CD4-positive, alpha-beta T cell treated with Interleukin-1 beta for 1 hour (primary cell): ENCODE measurements at regions not wholly inside any gene's neighbourhood (a gene's known extent, or its start where the extent isn't known, plus 50 kb on each side); places are given as distances from the start of the nearest gene placed in this dataset.
A peak's percentile ranks its signal among the peaks of the same experiment; 100 is the strongest.

Experiments used
- DNase-seq, 2 donors: peaks; one replicate each; pipeline ENCODE4 v3.0.0-alpha.2; 2020 to 2022

DNA sequence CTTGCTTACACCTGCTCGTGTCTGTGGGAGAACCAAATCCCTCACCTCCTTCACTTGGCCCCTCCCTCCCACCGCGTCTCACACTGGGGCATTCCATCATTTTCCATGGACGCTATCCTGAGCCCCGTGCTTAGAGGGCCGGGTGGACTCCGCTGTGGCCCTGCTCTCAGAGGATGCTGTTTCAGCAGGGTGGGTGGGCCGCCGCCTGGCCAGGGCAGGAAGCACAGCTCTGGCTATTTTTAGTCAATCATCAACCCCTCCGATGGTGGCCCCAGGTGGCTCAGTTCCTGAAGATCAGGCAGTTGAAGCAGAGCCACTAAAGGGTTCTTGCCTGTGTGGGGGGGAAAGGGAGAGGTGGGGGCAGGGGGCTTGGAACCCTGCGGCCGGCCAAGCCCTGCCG, 230.3 kb downstream of the ENGASE start:
- DNase-seq, result no peak

DNA sequence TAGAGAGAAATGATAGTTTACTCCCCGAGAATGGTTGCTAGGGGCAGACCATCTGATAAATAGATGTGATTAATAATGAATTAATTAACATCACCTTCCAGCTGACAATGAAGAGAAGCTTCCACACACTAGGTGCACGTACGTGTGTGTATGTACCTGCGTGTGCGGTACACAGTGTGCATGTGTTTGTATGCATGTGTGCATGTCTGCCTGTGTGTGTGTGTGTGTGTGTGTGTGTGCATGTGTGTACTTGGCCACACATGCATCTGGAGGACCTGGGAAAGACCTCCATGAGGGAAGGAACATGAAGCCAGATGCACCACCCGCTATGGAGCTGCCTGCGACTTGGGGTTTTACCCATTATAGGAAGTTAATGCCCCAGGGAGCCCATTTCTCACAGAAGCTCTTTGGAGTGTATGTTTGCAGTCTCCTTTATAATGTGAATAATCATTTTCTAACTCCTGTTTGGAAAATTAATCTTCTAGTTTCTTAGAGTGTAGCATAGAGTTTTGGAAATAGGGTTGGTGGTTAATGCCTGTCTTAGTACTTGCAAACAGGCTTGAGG, 229.1 kb downstream of the ENGASE start:
- no peak for DNase-seq

DNA sequence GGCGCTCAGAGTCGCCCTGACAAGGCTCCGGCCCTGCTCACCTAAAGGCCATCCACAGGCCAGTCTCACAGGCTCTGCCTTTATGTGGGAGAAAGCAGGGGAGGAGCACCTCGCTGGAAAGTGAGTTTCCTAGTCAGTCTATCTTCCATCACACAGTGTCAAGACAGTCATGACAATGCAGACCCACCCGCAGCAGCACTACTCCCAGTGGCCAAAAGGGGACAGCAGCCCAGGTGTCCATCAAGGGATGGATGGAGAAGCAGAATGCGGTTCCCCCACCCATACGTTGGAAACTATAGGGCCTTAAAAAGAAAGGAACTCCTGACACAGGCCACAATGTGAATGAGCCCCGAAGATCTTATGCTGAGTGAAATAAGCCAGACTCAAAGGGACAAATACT, 226.8 kb downstream of the ENGASE start:
- no peak for DNase-seq

DNA sequence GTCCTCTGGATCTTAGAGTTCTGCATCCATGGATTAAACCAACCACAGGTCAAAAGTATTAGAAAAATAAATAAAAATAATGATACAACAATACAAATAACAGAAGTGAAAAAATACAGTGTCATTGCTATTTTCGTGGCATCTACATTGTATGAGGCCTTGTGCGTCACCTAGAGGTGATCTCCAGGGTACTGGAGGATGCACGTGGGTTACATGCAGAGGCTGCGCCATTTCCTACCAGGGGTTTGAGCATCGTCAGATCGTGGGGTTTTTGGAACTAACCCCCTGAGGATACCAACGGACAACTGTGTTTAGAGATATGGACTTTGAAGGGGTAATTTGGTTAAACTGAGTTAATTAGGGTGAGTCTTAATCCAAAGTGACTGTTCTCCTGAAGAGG, 224.7 kb downstream of the ENGASE start:
- DNase-seq, result no peak

DNA sequence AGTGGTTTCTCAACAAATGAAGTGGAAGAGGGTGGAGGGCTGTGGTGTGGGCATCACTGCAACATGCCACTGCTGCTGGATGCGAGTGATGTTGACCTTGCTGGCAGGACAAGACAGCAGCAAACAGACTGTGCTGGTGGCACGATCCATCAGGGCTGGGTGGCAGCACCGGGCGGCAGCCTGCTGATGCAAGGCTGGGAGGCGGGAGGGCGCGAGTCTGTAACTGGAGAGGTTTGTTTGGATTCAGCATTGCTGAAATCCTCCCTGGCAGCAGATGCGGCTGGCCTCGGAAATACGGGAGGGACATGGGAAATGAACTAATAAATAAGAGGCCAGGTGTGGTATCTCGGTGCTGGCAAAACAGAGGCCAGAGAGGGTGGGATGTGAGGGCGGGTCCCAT, 224.2 kb downstream of the ENGASE start:
- no peak for DNase-seq

DNA sequence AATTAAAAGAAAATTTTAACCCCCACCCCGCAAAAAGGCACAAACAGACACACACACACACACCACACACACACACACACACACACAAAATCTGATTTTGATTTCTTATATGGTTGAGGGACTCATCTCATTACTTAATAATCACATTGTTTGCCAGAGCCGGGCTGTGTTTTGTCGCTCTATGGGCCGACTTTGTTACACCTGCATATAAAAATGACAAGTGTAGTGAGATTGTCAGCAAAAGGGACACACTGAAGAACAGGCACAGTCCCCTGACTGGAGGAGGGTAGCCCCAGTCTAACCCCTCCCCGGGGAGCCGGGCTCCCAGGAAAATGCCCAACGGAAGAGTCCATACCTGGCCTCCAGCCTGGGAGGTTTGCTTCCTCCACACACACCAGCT, 221.6 kb downstream of the ENGASE start:
- DNase-seq, result no peak

DNA sequence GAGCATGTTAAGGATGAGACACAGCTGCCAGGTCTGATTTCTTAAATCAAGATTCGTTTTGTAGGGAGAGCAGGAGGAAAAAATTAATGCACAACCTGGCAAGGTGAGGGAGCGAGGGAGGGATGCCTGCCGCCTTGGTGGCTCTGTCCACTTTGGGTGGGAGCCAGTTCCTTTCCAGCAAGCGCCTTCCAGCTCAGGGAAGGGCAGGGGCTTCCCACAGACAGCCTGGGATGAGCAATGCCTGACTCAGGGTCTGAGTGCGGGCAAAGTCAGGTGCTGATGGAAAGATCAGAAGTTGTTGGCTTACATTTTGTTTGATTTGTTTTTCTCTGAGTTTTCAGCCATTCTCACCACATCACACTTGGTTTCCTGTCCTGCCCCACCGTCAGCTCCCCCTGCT, 220.7 kb downstream of the ENGASE start:
- DNase-seq, result no peak

DNA sequence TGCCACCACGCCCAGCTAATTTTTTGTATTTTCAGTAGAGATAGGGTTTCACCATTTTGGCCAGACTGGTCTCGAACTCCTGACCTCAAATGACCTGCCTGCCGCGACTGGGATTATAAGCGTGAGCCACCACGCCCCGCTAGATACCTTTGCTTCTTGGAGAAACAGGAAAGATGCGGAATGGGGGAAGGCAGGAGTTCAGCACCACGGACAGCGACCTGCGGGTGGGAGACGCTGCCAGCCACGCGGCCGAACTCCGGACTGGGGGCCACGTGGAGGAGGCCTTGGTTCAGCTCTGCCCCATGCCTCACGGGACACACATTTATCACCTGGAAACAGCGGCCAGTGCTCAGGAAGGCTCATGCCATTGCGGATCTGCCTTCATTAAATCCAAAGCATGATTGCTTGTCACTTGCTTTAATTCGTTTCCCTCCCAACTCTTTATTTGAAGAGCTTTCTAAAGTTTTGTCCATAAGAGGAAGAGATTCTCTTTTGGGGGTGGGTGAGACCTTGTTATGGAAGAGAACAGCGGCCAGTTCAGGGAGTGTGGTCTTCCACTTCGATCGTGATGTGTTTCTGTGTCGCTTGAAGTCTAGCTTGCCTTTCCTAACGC, 219.9 kb downstream of the ENGASE start:
- peak in 1 of 2 donors; percentile 5 for DNase-seq

DNA sequence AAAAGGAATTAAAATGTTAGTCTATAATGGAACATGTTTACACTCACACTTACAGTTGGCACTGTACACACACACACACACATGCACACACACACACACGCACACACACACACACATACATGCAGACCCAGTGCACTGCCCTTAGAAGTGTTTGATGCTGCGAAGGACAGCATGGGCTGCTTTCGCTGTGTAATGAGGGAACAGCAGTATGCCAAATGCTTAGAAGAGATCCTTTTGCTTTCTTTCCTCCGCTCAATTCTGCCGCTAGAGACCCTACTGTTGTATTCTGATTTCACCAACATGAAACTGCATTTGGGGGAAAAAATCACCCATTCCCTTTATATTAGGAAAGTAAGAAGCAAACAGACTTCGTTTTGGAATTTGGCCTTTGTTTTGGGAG, 217.9 kb downstream of the ENGASE start:
- DNase-seq, result no peak

DNA sequence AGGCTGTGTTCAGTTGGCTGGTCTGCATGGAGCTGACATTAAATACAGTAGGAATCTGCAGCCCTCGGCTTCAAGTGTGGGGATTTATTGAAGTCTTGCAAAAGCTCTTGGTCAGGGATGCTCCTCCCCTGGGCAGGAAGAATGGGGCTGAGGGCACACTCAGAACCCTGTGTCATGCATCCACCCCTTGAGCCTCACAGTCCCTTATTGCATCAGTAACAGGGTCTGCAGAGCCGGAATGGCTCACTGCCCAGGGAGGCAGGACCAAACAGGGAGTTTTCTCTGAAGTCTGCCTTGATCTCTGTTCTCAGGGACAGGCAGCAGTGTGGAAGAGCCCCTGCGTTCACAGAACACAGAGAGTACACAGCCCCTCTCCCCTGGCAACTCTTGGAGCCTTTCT, 216.8 kb downstream of the ENGASE start:
- DNase-seq, result no peak

DNA sequence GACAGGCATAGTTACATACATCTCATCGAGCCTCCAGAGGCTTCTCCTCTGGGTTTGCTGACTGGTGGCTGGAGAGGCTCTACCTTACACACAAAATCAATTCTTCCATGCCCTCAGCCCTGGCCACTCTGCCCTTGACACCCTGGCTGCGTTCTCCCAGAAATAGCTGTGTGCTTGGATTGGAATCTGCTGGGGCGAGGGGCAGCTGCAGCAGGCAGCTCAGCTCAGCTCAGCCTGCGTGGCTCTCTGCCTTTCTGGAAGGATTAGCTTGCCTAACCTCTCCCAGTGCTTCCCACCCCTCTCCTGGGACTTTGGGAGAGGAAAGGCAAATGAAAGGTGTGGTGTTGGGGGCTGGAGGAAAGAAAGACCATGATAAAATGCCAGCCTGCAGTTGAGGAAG, 216.1 kb downstream of the ENGASE start:
- no peak for DNase-seq

DNA sequence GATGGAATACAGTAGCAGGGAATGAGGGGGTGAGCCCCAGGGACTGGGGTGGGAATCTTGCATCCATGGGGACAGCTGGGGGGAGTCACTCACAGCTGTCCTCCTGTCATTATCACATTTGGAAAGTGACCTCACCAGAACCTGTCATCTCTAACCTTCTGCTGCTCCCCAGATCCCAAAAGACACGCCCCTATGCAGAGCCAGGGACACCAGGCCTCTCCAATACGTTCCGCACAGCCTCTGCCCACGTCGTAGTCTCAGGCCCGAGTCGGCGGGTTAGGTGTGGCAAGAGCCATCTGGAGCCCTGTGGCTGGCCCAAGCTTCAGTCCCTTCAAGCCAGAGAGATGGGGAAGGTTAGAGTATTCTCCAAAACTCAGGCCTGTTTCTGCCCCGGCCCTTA, 214.3 kb downstream of the ENGASE start:
- DNase-seq, result no peak

DNA sequence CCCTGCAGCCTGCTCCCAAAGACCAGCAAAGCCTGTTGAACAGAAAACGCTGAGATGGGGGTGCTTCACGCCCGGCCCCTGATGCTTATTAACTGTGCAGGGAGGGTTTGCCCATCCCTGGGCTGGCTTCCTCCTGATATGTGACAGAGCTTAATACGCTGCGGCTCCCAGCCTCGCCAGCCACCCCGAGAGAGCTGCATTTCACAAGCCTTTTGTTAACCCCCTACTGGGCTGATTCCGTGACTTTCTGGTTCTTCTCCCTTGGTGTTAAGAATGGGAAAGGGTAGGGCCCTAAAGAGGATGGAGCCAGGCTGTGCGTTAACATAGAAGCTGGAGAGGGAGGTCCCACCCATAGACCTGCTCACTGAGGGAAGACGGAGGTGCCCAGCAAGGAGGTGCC, 211.8 kb downstream of the ENGASE start:
- no peak for DNase-seq

DNA sequence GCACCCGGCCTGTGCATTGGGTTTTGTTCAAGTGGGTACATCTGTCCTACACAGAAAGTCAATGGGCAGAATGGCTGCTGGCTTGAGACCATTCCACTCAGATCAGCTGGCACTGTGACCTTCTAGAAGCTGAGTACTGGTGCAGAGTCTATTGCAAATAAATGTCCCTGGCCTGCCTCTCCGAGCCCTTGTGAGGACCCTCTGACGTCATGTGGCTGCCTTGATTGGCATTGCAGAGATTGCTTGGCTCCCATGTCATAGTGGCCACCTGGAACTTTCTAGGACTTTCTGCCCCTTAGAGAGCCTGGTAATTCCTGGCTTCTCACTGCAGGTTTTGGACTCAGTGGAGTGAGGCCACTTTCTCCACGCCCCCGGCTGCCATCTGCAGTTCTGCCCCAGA, 211.3 kb downstream of the ENGASE start:
- DNase-seq, result no peak

DNA sequence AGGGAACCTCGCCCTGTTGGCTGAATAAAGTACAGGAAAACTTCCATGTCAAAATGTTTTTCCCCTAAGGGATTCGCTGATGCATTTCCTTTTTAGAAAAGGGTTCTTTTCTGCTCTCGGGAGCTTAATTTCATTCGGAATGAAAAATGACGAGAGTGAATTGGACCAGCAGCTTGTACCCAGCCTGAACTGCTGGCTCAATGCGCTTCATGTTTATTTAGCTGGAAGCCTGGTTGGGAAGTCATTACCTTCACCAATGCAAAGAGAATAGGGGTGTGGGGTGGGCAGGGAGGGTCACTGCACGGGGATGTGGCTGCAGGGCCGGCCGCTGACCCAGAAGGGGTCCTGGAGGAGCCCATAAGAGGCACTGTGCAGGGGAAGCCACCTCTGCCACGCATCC, 207.7 kb downstream of the ENGASE start:
- no peak for DNase-seq

DNA sequence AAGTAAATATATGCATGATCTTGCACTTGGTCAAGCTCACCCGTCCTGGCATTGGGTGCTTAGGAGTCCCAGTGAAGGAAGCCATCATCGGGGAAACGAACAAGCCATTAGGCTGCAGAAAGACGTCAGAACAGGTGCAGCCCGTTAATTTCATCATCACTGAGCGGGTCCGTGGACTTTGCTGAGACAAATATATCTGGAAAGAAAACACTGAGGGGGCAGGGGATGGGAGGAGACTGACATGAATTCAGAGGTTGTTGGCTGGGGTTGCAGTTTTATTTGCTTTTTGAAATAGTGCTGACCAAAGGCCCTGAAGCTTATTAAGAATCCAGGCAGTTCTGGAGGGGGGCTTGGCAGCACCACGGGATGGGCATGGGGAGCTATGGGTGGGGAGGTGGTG, 207.2 kb downstream of the ENGASE start:
- DNase-seq, result no peak

DNA sequence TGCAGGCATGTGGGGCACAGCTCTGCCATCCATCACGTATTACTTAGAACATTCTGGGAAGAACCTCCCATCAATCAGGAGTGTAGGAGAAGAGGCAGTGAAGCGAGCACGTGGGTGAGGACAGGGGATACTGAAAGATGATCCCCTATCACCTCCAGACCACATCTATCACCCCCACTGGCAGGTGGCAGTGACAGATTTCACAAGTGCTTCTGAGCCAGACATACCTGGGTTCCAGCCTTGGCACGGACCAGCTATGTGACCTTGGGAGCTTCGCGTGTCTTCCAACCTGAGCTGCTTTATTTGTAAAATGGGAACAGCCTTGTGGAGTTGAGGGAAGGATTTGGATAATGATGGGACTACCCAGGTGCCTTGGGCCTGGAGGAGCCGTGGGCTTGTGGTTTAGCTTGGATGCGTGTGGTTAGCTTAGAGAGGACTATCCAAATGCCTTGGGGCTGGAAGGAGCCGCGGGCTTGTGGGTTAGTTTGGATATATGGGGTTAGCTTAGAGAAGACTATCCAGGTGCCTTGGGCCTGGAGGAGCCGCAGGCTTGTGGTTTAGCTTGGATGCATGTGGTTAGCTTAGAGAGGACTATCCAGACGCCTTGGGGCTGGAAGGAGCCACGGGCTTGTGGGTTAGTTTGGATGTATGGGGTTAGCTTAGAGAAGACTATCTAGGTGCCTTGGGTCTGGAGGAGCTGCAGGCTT, 206.4 kb downstream of the ENGASE start:
- no peak for DNase-seq

DNA sequence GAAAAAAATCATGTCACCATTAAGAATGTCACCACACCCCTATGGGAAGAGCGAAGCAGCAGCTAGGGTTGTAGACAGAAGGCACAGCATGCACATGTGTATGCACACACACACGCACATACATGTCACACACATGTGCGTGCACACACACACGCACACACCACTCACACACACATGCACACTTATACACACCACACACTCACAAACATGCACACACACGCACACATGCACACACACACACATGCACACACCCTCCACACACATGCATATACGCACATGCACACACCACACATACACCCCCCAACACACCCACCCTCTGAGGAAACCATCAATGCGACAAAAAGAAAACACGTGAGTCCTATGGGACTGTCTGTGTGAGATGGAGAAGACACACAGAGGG, 205.4 kb downstream of the ENGASE start:
- no peak for DNase-seq

DNA sequence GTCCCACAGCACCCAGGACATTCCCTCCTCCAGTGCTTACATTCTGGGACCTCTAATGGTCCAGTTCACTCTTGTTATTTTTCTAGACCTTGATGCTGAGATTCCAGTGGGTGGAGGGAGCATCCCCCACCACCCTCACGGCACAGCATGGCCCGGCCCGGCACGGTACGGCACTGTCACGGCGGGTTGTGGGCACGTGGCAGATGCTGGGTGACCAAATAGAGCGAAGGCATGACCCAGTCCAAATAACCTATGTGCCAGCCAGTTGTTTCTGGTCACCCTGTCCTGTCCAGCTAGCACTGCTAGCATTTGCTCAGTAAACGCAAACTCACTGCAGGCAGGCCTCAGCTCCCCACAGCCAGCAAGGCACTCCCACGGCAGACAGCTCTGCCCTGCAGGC, 204.7 kb downstream of the ENGASE start:
- no peak for DNase-seq

DNA sequence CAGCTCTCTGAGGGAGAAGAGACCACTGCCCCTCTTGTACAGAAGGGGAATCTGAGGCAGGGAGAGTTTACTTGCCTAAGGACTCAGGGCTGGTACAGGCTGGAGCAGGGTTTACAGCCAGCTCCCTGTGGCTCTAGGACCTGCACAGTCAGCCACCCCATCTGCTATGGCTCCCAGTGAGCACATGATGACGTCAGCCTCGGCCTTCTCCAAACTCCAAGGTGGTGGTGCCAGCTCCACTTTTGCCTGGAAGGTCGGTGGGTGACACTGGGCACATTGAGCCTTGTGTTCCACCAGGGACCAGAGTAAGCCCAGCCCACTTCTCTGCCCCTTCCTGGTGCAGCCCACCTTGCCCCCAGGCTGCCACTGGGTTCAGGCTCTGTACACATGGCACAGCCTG, 202.2 kb downstream of the ENGASE start:
- DNase-seq, result no peak

DNA sequence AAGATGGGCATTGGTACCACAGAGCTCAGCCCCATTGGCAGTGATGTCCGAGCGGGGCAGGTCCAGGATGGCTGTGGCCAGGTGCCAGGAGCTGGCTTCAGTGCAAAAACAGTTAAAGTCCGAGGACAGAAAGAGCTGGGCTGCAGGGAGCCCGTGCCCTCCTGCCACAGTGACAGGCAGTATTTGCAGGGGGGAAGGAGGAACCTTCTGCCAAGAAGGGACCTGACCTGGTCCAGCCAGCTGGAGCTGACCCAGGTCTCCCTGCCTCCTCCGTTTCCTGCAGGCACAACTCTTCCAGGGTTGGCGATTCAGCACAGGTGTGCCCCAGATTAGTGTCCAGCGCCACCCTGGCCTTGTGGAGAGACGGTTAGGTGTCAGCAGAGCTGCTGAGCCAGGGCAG, 199.0 kb downstream of the ENGASE start:
- DNase-seq, result no peak

DNA sequence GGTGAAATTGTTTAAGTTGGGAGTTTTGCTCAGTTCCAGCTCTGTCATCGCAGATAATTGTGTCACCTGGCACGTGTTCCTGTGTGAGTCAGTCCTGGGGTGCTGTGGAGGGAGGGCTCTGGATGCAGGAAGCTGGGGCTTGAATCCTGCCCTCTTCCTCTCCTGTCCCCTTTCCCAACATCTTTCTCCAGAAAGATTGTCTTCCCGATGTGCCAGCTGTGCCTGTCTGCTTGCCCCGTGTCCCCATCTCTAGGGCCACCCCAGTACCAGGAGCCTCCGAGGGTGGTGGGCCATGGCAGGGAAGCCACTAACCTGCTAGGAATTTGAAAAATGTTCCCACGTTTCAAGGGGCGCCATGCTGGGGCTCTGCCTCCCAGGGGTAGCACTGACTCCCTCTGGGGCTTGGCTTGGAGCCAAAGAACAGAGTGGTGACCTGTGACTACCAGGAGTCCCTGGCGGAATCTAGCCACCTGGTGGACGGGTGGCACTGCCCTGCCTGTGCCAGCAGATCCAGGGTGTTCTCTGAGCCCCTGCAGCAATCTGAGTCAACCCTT, 198.1 kb downstream of the ENGASE start:
- DNase-seq, result no peak

DNA sequence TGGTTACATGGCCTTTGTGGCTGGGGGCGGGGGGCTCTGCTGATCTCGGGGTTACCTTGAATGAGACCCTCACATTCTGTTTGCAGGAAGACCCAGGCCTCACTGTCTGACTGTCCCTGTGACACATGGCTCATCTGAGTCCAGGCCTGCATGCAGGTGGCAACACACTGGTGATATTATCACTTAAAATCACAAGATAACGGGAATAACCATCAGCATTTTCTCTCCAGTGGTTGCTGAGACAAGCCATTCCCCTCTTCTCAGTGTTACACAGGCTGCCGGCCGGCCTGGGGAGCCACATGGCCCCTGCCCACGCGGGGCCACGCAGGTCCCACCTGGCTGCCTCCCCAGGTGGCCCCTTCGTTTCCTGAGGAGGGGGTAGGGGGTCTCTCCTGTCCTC, 197.6 kb downstream of the ENGASE start:
- no peak for DNase-seq

DNA sequence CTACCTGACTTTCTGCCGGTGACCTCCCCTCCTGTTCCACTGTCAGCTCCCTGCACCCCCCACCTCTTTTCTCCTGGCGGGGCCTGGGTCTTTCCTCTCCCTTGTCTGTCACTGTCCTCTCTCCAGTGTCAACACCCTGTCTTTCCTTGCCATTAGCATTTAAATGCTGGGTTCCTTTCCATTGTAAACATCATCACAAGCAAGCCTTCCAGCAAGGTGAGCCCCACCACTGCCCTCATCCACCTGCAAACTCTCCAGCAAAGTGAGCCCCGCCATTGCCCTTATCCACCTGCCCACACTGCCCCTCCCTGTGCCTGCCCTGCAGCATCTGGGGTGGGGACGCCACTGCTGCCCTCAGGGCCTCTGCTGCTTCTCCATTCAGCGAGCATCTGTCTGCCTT, 195.0 kb downstream of the ENGASE start:
- no peak for DNase-seq

DNA sequence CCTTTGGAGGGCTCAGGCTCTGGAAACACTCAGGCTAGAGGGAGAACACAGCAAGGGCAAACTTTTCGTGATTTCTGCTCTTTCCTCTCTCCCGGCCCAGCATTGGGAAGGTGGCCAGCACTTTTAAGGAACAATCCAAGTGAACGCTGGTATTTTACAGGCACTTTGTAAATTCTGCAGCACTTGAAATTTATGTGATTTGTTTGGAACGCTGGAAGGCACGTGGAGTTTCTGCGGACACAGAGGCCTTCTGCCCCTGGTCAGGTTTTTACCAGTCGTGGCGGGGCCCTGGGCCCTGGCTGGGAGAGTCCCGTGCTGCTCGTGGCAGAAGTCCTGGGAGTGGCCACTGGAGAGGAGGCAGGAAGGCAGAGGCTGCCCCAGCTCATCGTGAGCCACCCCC, 188.6 kb downstream of the ENGASE start:
- no peak for DNase-seq
